Brain microvascular endothelial cell (primary cell): ENCODE measurements at regions not wholly inside any gene's neighbourhood (a gene's known extent, or its start where the extent isn't known, plus 50 kb on each side); places are given as distances from the start of the nearest gene placed in this dataset.
"Not testable (repeated sequence)": the region's sequence is repeated elsewhere in the genome, so short reads cannot be mapped to it uniquely, and the experiment has no call there.

ENCODE experiments used
- DNase-seq: peaks from one replicate; pipeline ENCODE4 v3.0.0-alpha.2; 2020
- H3K27ac ChIP-seq: fragments of 250-450 bp; sonication (Bioruptor Pico); 2 replicates; pipeline ENCODE4 v1.5.1; 2020; ENCODE audit warnings: mild to moderate bottlenecking, moderate library complexity
- H3K27me3 ChIP-seq: fragments of 250-450 bp; sonication (Bioruptor Pico); replicated peaks from 2 replicates; pipeline ENCODE4 v1.5.1; 2020; ENCODE audit warnings: mild to moderate bottlenecking
- H3K36me3 ChIP-seq: fragments of 250-450 bp; sonication (Bioruptor Pico); replicated peaks from 2 replicates; pipeline ENCODE4 v1.5.1; 2020; ENCODE audit warnings: mild to moderate bottlenecking
- H3K4me3 ChIP-seq: 2 replicates; pipeline ENCODE4 v1.5.1; 2011; ENCODE audit warnings: low read depth, mild to moderate bottlenecking, control low read depth, low read length, moderate library complexity
- CTCF ChIP-seq: IDR thresholded peaks from 2 replicates; pipeline ENCODE4 v1.5.1; 2011; ENCODE audit warnings: low read depth, mild to moderate bottlenecking, moderate library complexity, low read length, control low read depth, inconsistent platforms; ENCODE audit errors: missing control alignments
- in situ Hi-C: cut with HindIII; loops from 2 replicates; pipeline ENCODE4 v1.10.0; 2017; ENCODE audit warnings: low sequenced_read_pairs, low pct_ligation_motif_present

DNA sequence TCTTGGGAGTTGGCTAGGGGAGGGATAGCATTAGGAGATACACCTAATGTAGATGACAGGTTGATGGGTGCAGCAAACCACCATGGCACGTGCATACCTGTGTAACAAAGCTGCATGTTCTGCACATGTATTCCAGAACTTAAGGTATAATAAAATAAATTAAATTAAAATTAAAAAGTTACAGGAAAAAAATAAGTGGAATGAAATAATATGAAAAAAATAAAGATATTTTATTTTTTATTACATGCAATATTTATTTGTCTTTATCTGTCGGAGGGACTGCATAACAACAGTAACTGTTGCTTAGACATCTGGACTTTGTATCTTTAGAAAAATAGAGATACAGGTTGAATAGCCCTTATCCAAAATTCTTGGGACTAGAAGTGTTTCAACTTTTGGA, 597.4 kb upstream of the CCDC179 start:
- no peak for DNase-seq
- Histone ChIP-seq H3K4me3 (no peak overlapping the region), H3K36me3 (no peaks in the 10 kb centered on the region), H3K27ac (no peak overlapping the region), H3K27me3 (no peaks in the 10 kb centered on the region)
- no peak for TF ChIP-seq CTCF
- in situ Hi-C loops = no loop called here

DNA sequence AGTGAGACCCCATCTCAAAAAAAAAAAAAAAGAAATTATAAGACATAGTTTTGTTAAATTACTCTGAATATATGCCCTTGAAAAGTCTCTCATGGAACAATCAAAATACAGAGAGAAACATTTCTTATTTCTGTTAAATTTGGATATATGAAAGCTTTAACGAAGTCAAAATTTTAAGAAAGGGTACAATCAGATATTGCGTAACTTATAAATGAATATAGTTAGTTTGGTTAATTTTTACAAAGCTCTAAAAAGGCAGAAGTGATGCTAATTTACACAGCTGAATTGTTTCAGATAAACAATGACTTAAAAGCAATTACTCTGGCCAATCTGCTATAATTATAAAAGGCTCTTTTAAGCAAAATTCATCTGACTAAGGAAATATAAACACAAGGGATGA, 611.6 kb upstream of the CCDC179 start:
- DNase-seq = no peak
- H3K4me3 ChIP-seq = no peak overlapping the region
- H3K36me3 ChIP-seq = no peaks in the 10 kb centered on the region
- H3K27me3 ChIP-seq = no peaks in the 10 kb centered on the region
- TF ChIP-seq CTCF = no peak
- H3K27ac ChIP-seq = no peak overlapping the region
- in situ Hi-C loops = no loop called here

GRCh38 chr11:23473782-23474181, 613.5 kb upstream of the CCDC179 start:
- no peak overlapping the region for H3K4me3 ChIP-seq
- no peaks in the 10 kb centered on the region for H3K27me3 ChIP-seq
- in situ Hi-C loops = no loop called here
- TF ChIP-seq CTCF = no peak
- H3K27ac ChIP-seq = no peak overlapping the region
- peak; percentile 0 for DNase-seq
- no peaks in the 10 kb centered on the region for H3K36me3 ChIP-seq

DNA sequence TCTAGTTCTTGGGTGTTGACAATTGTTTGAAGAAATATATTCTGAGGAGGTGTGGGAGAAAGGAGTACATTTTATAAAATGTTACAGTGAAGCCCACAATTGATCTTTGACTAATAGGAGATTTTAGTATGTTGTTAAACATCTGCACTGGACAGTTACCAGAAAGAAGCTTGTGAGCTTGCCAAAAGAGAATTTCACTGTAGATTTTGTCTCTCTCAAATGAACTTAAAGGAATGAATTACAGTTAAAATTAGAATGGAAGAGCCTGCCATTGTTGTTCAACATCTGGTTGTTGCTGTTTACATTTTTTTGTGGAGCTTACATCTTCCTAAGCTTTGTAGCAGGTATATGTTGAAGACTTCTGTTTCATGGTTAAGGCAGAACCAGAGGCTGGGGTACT, 620.5 kb upstream of the CCDC179 start:
- H3K36me3 ChIP-seq = no peaks in the 10 kb centered on the region
- in situ Hi-C loops = no loop called here
- H3K27ac ChIP-seq = no peak overlapping the region
- TF ChIP-seq CTCF = no peak
- no peak overlapping the region for H3K4me3 ChIP-seq
- H3K27me3 ChIP-seq = no peaks in the 10 kb centered on the region
- DNase-seq = no peak

DNA sequence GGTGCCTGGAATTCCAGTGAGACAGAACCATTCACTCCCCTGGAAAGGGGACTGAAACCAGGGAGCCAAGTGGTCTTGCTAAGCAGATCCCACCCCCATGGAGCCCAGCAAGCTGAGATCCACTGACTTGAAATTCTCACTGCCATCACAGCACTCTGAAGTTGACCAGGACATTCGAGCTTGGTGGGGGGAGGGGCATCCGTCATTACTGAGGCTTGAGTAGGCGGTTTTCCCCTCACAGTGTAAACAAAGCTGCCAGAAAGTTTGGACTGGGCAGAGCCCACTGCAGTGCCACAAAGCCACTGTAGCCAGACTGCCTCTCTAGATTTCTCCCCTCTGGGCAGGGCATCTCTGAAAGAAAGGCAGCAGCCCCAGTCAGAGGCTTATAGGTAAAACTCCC, 623.9 kb upstream of the CCDC179 start:
- H3K36me3 ChIP-seq, H3K4me3 ChIP-seq, DNase-seq, H3K27ac ChIP-seq, H3K27me3 ChIP-seq, in situ Hi-C loops: not testable (repeated sequence)

GRCh38 chr11:23484618-23485017, 624.3 kb upstream of the CCDC179 start:
- DNase-seq, H3K4me3 ChIP-seq, in situ Hi-C loops, H3K27ac ChIP-seq, H3K36me3 ChIP-seq, H3K27me3 ChIP-seq: not testable (repeated sequence)

DNA sequence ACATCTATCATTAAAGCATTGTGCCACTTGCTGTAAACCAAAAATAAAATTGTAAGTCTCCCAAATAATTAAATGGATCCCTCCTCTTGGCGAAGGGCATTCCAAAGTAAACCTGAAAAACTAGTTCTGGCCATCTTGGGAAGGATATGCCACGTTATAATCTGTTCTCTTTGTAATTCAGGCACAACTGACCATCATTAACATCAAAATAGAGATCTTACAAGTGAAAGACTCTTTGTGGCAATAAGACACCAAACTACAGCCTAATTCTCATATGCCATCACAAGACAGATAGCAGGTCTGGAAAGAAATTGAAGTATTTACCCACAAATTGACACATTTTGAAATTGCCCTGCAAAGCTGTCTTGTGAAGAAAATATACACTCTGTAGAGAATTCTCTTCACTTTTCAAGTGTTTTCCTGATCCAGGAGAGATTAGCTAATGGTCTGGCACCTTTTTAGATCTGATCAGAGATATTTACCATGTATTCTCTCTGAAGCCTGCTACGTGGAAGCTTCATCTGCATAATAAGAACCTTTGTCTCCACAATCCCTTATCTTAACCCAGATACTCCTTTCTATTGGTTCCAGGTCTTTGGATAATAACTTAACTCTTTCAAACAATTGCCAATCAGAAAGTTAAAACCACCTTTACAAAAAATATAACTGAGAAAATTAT, 630.4 kb upstream of the CCDC179 start:
- no peak overlapping the region for H3K27ac ChIP-seq
- in situ Hi-C loops = no loop called here
- no peaks in the 10 kb centered on the region for H3K27me3 ChIP-seq
- H3K36me3 ChIP-seq = no peaks in the 10 kb centered on the region
- DNase-seq = no peak
- TF ChIP-seq CTCF = no peak
- H3K4me3 ChIP-seq = no peak overlapping the region
